ENCODE measurements at regions not wholly inside any gene's neighbourhood (a gene's known extent, or its start where the extent isn't known, plus 50 kb on each side); places are given as distances from the start of the nearest gene placed in this dataset.

DNA sequence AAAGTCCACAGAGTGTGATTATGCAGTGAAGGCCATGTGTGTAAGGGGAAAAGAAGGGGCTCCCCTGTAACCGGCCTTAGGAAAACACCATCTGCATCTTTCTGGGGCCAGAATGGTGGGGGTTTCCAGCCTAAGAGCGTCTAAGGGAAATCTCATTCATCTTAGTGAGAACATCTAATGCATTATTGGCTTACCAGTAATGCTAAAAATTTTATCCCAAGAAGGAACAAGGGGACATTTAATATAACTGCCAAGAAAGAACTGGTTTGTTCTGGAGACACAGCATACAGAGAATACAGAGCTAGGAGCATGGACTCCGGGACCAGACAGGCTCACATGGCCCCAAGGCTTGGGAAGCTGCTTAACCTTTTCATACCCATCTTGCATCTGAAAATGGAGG is 58.3 kb upstream of the DSCAM start:
- intact Hi-C loops (cut with micrococcal nuclease): no loop called here
- TF ChIP-seq, protein P1, sequence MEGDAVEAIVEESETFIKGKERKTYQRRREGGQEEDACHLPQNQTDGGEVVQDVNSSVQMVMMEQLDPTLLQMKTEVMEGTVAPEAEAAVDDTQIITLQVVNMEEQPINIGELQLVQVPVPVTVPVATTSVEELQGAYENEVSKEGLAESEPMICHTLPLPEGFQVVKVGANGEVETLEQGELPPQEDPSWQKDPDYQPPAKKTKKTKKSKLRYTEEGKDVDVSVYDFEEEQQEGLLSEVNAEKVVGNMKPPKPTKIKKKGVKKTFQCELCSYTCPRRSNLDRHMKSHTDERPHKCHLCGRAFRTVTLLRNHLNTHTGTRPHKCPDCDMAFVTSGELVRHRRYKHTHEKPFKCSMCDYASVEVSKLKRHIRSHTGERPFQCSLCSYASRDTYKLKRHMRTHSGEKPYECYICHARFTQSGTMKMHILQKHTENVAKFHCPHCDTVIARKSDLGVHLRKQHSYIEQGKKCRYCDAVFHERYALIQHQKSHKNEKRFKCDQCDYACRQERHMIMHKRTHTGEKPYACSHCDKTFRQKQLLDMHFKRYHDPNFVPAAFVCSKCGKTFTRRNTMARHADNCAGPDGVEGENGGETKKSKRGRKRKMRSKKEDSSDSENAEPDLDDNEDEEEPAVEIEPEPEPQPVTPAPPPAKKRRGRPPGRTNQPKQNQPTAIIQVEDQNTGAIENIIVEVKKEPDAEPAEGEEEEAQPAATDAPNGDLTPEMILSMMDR (conservative IDR thresholded peaks at IDR 0.05; ENCODE audit: low read depth, low read length): no peak
- no peak for TF ChIP-seq EZH2 (IDR thresholded peaks at IDR 0.05; ENCODE audit: low read length, unreplicated experiment)
- no peak for TF ChIP-seq EZH2phosphoT487 (IDR thresholded peaks at IDR 0.05; ENCODE audit: borderline replicate concordance, low read length)

DNA sequence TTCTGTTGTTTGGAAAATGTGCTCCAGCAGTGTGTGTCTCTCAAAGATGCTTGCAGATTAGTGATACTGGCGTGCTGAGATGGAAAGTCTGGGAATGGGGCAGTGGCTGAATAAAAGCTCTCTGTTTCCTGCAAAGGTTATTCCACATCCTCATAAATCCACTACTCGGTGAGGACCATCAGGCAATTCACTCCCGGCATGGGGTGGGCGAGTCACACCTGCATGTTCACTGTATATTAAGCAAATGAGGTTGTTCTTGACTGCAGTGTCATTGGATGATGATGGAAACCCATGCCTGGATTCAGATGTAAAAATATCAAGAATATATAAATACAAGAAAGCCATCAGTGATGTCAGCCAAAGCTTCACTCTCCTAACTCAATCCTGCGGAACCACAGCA is 65.4 kb upstream of the DSCAM start:
- TF ChIP-seq EZH2 (IDR thresholded peaks at IDR 0.05; ENCODE audit: low read length, unreplicated experiment) (no peak), EZH2phosphoT487 (IDR thresholded peaks at IDR 0.05; ENCODE audit: borderline replicate concordance, low read length) (no peak)
- TF ChIP-seq, protein P1 (conservative IDR thresholded peaks at IDR 0.05; ENCODE audit: low read depth, low read length): no peak
- Histone ChIP-seq H3K36me3 (ENCODE audit: low read depth, low read length) (no peaks in the 10 kb centered on the region), H3K27me3 (ENCODE audit: low read length) (no peaks in the 10 kb centered on the region), H3F3A (ENCODE audit: low read length, unreplicated experiment) (no peaks in the 10 kb centered on the region), H3K9ac (ENCODE audit: low read length) (no peak overlapping the region), H3K79me2 (ENCODE audit: low read length) (no peaks in the 10 kb centered on the region), H3K9me3 (ENCODE audit: low read length) (peaks cover 8% of the 10 kb centered on the region; the same call in 1 of the 2 replicates), H3K9me2 (replicated peaks; ENCODE audit: low read length) (no peaks in the 10 kb centered on the region), H3K4me2 (ENCODE audit: low read length) (no peak overlapping the region), H3K4me3 (ENCODE audit: low read length) (no peak overlapping the region), H3K27ac (ENCODE audit: low read length) (no peak overlapping the region), H3K4me1 (ENCODE audit: insufficient read depth, low read length) (no peaks in the 10 kb centered on the region), H2AFZ (ENCODE audit: low read length) (no peak overlapping the region), H4K20me1 (ENCODE audit: low read length) (no peaks in the 10 kb centered on the region)
- BruUV-seq (replicated peaks): no TSS peak
- ChIA-PET POLR2A (ENCODE audit: unreplicated experiment) (no interaction called here), CTCF (no interaction called here)
- DNase-seq (no peak), ATAC-seq (no peak)
- intact Hi-C loops (cut with micrococcal nuclease): no loop called here

More for the DNA sequence above, 58.3 kb upstream of the DSCAM start:
- no TSS peak for BruUV-seq (replicated peaks)
- H3K4me3 ChIP-seq (ENCODE audit: low read length): no peak overlapping the region
- ChIA-PET POLR2A (ENCODE audit: unreplicated experiment) (no interaction called here), CTCF (no interaction called here)
- H3K27me3 ChIP-seq (ENCODE audit: low read length): no peaks in the 10 kb centered on the region
- H3K36me3 ChIP-seq (ENCODE audit: low read depth, low read length): no peaks in the 10 kb centered on the region
- H4K20me1 ChIP-seq (ENCODE audit: low read length): no peaks in the 10 kb centered on the region
- no peaks in the 10 kb centered on the region for H3K79me2 ChIP-seq (ENCODE audit: low read length)
- no peak overlapping the region for H3K4me2 ChIP-seq (ENCODE audit: low read length)
- H3K27ac ChIP-seq (ENCODE audit: low read length): no peak overlapping the region
- no peaks in the 10 kb centered on the region for H3F3A ChIP-seq (ENCODE audit: low read length, unreplicated experiment)
- no peak for ATAC-seq
- no peak overlapping the region for H3K9ac ChIP-seq (ENCODE audit: low read length)
- no peak overlapping the region for H2AFZ ChIP-seq (ENCODE audit: low read length)
- DNase-seq: no peak
- peaks cover 16% of the 10 kb centered on the region; the same call in 1 of the 2 replicates for H3K9me3 ChIP-seq (ENCODE audit: low read length)
- no peaks in the 10 kb centered on the region for H3K9me2 ChIP-seq (replicated peaks; ENCODE audit: low read length)
- H3K4me1 ChIP-seq (ENCODE audit: insufficient read depth, low read length): no peaks in the 10 kb centered on the region

DNA sequence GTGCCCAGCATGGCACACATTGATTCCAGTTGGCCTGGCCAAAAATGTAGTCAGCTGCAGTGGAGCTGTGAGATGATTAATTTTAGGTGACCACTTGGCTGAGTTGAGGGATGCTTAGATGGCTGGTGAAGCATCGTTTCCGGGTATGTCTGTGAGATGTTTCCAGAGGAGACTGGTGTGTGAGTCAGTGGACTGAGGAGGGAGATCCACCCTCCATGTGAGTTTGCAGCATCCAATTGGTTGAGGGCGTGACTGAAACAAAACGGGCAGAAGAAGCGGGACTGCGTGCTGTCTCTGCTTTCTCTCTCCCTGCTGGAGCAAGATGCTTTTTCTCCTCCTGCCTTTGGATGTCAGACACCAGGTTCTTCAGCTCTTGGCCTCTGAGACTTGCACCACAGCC is 68.2 kb upstream of the DSCAM start:
- DNase-seq: no peak
- intact Hi-C loops (cut with micrococcal nuclease): no loop called here
- CTCF ChIA-PET: no interaction called here

More for the DNA sequence above, 68.2 kb upstream of the DSCAM start:
- no peak overlapping the region for H3K4me3 ChIP-seq (ENCODE audit: low read length)
- H3K4me1 ChIP-seq (ENCODE audit: insufficient read depth, low read length): no peaks in the 10 kb centered on the region
- no peak overlapping the region for H3K27ac ChIP-seq (ENCODE audit: low read length)
- ATAC-seq: no peak
- H3F3A ChIP-seq (ENCODE audit: low read length, unreplicated experiment): no peaks in the 10 kb centered on the region
- no TSS peak for BruUV-seq (replicated peaks)
- H2AFZ ChIP-seq (ENCODE audit: low read length): no peak overlapping the region
- H3K36me3 ChIP-seq (ENCODE audit: low read depth, low read length): no peaks in the 10 kb centered on the region
- no peak overlapping the region for H3K4me2 ChIP-seq (ENCODE audit: low read length)
- H3K27me3 ChIP-seq (ENCODE audit: low read length): no peaks in the 10 kb centered on the region
- H3K9me2 ChIP-seq (replicated peaks; ENCODE audit: low read length): no peaks in the 10 kb centered on the region
- no peak overlapping the region for H3K9ac ChIP-seq (ENCODE audit: low read length)
- no peak for TF ChIP-seq EZH2 (IDR thresholded peaks at IDR 0.05; ENCODE audit: low read length, unreplicated experiment)
- TF ChIP-seq, protein P1 (conservative IDR thresholded peaks at IDR 0.05; ENCODE audit: low read depth, low read length): no peak
- no peak for TF ChIP-seq EZH2phosphoT487 (IDR thresholded peaks at IDR 0.05; ENCODE audit: borderline replicate concordance, low read length)
- POLR2A ChIA-PET (ENCODE audit: unreplicated experiment): no interaction called here
- H4K20me1 ChIP-seq (ENCODE audit: low read length): no peaks in the 10 kb centered on the region
- peaks cover 12% of the 10 kb centered on the region; the same call in 1 of the 2 replicates for H3K9me3 ChIP-seq (ENCODE audit: low read length)
- no peaks in the 10 kb centered on the region for H3K79me2 ChIP-seq (ENCODE audit: low read length)

Data from PC-3 (cell line).